DND-41 (cell line): ENCODE measurements at regions not wholly inside any gene's neighbourhood (a gene's known extent, or its start where the extent isn't known, plus 50 kb on each side); places are given as distances from the start of the nearest gene placed in this dataset.

Experiments used
- ATAC-seq: fragments of 200-7000 bp; cut with Tn5 transposase; 3 replicates; pipeline ENCODE4 v1.9.1; 2021; ENCODE audit warnings: low read depth; ENCODE audit not compliant: insufficient read depth
- DNase-seq: peaks from one replicate; pipeline ENCODE4 v3.0.0-alpha.2; 2020
- H2AFZ ChIP-seq: 2 replicates; pipeline ENCODE4 v1.6.0; 2012; ENCODE audit warnings: low read depth, low read length
- H3K27ac ChIP-seq: 2 replicates; pipeline ENCODE4 v1.5.1; 2012; ENCODE audit warnings: low read length, inconsistent platforms
- H3K27me3 ChIP-seq: fragments of 200-600 bp; sonication (generic); 2 replicates; pipeline ENCODE4 v1.6.0; 2012; ENCODE audit warnings: low read length, mild to moderate bottlenecking, inconsistent platforms; ENCODE audit not compliant: insufficient read depth, poor library complexity
- H3K36me3 ChIP-seq: 2 replicates; pipeline ENCODE4 v1.5.1; 2012; ENCODE audit warnings: low read length, inconsistent platforms; ENCODE audit not compliant: insufficient read depth
- H3K4me1 ChIP-seq: 2 replicates; pipeline ENCODE4 v1.5.1; 2012; ENCODE audit warnings: mild to moderate bottlenecking, low read length; ENCODE audit not compliant: insufficient read depth
- H3K4me2 ChIP-seq: 2 replicates; pipeline ENCODE4 v1.6.0; 2012; ENCODE audit warnings: mild to moderate bottlenecking, moderate library complexity, low read length, inconsistent platforms; ENCODE audit not compliant: insufficient read depth
- H3K4me3 ChIP-seq, 2 experiments: fragments of 200-600 bp in 1 of 2; shearing (Covaris generic) in 1 of 2; 2 replicates each; pipeline ENCODE4 v1.5.1; 2012 to 2016; ENCODE audit warnings: inconsistent platforms in 2 of 2, low read length in 2 of 2, mild to moderate bottlenecking in 2 of 2, low read depth in 1 of 2, moderate library complexity in 1 of 2
- H3K79me2 ChIP-seq: 2 replicates; pipeline ENCODE4 v1.6.0; 2012; ENCODE audit warnings: low read length, inconsistent platforms; ENCODE audit not compliant: insufficient read depth
- H3K9ac ChIP-seq: 2 replicates; pipeline ENCODE4 v1.6.0; 2012; ENCODE audit warnings: low read depth, mild to moderate bottlenecking, inconsistent platforms, low read length, moderate library complexity
- H3K9me3 ChIP-seq: 2 replicates; pipeline ENCODE4 v1.5.1; 2012; ENCODE audit warnings: low read length, moderate library complexity, mild to moderate bottlenecking, inconsistent platforms; ENCODE audit not compliant: insufficient read depth, severe bottlenecking
- H4K20me1 ChIP-seq: 2 replicates; pipeline ENCODE4 v1.6.0; 2012; ENCODE audit warnings: low read length; ENCODE audit not compliant: insufficient read depth
- CTCF ChIP-seq: IDR thresholded peaks from 2 replicates; pipeline ENCODE4 v1.5.1; 2012; ENCODE audit warnings: borderline replicate concordance, low read length, moderate library complexity, mild to moderate bottlenecking; ENCODE audit not compliant: poor library complexity, severe bottlenecking; ENCODE audit errors: extremely low read depth
- EZH2 ChIP-seq: IDR thresholded peaks from 3 replicates; pipeline ENCODE4 v1.6.1; 2012; ENCODE audit warnings: borderline replicate concordance, low read depth, mild to moderate bottlenecking, moderate library complexity, low read length, inconsistent platforms; ENCODE audit not compliant: severe bottlenecking

GRCh38 chr4:89469516-89469915 is 161.9 kb upstream of the GPRIN3 start:
- no peaks in the 10 kb centered on the region for H3K36me3 ChIP-seq
- H3K4me3 ChIP-seq = no peak overlapping the region
- H3K27me3 ChIP-seq = no peaks in the 10 kb centered on the region
- DNase-seq (no peak), ATAC-seq (no peak)
- no peaks in the 10 kb centered on the region for H3K9me3 ChIP-seq
- H3K4me1 ChIP-seq = no peaks in the 10 kb centered on the region
- TF ChIP-seq CTCF = no peak
- no peak for TF ChIP-seq EZH2
- H2AFZ ChIP-seq = no peak overlapping the region
- no peak overlapping the region for H3K9ac ChIP-seq
- H4K20me1 ChIP-seq = no peaks in the 10 kb centered on the region
- H3K27ac ChIP-seq = no peak overlapping the region
- no peak overlapping the region for H3K4me2 ChIP-seq
- no peaks in the 10 kb centered on the region for H3K79me2 ChIP-seq

- ATAC-seq = no peak
Observed at GRCh38 chr4:89468602-89469001, 161.0 kb upstream of the GPRIN3 start.

GRCh38 chr4:89463341-89463740 is 155.7 kb upstream of the GPRIN3 start:
- Histone ChIP-seq H3K27me3 (no peaks in the 10 kb centered on the region), H3K4me2 (no peak overlapping the region), H4K20me1 (no peaks in the 10 kb centered on the region), H3K4me1 (no peaks in the 10 kb centered on the region), H3K4me3 (no peak overlapping the region), H3K27ac (no peak overlapping the region), H3K9ac (no peak overlapping the region), H3K36me3 (no peaks in the 10 kb centered on the region), H3K79me2 (no peaks in the 10 kb centered on the region), H3K9me3 (no peaks in the 10 kb centered on the region), H2AFZ (no peak overlapping the region)
- TF ChIP-seq CTCF = no peak
- no peak for TF ChIP-seq EZH2
- ATAC-seq (no peak), DNase-seq (no peak)

More at GRCh38 chr4:89468602-89469001, 161.0 kb upstream of the GPRIN3 start:
- H3K4me1 ChIP-seq = no peaks in the 10 kb centered on the region
- H3K9me3 ChIP-seq = no peaks in the 10 kb centered on the region
- no peak overlapping the region for H3K4me3 ChIP-seq
- no peak overlapping the region for H3K9ac ChIP-seq
- H3K27me3 ChIP-seq = no peaks in the 10 kb centered on the region
- no peak overlapping the region for H2AFZ ChIP-seq
- no peak overlapping the region for H3K27ac ChIP-seq
- TF ChIP-seq EZH2 (no peak), CTCF (no peak)
- H3K36me3 ChIP-seq = no peaks in the 10 kb centered on the region
- no peaks in the 10 kb centered on the region for H3K79me2 ChIP-seq
- DNase-seq = no peak
- no peaks in the 10 kb centered on the region for H4K20me1 ChIP-seq
- H3K4me2 ChIP-seq = no peak overlapping the region

GRCh38 chr4:89447543-89447942 is 139.9 kb upstream of the GPRIN3 start:
- no peak overlapping the region for H3K4me3 ChIP-seq
- H3K36me3 ChIP-seq = no peaks in the 10 kb centered on the region
- no peaks in the 10 kb centered on the region for H3K79me2 ChIP-seq
- DNase-seq (no peak), ATAC-seq (no peak)
- TF ChIP-seq CTCF (no peak), EZH2 (no peak)
- no peaks in the 10 kb centered on the region for H3K27me3 ChIP-seq
- H3K27ac ChIP-seq = no peak overlapping the region
- H3K9me3 ChIP-seq = peaks cover 20% of the 10 kb centered on the region
- no peak overlapping the region for H2AFZ ChIP-seq
- no peak overlapping the region for H3K9ac ChIP-seq
- no peaks in the 10 kb centered on the region for H3K4me1 ChIP-seq
- no peaks in the 10 kb centered on the region for H4K20me1 ChIP-seq
- no peak overlapping the region for H3K4me2 ChIP-seq
